OCI-LY7 (cell line): ENCODE measurements at regions not wholly inside any gene's neighbourhood (a gene's known extent, or its start where the extent isn't known, plus 50 kb on each side); places are given as distances from the start of the nearest gene placed in this dataset.

ENCODE experiments used
- BruUV-seq: library from RNA; stranded (reverse); fragments of 400-500 nt; replicated peaks from 2 replicates; lab custom pipeline; 2021; lab: Mats Ljungman, UMichigan
- CTCF ChIA-PET: fragments of 300-600 bp; sonication (Branson Sonifier 250); formaldehyde crosslinking; loops from one replicate; lab custom pipeline; 2022; ENCODE audit warnings: antibody characterized with exemption; ENCODE audit not compliant: unreplicated experiment; lab: Charles Lee
- POLR2A ChIA-PET: fragments of 300-600 bp; sonication (Branson Sonifier 250); formaldehyde crosslinking; loops from one replicate; lab custom pipeline; 2022; ENCODE audit warnings: antibody characterized with exemption; lab: Charles Lee
- DNase-seq: peaks from one replicate; pipeline ENCODE4 v3.0.0-alpha.2; 2015; ENCODE audit warnings: low spot score
- H2AFZ ChIP-seq: fragments of 200-600 bp; sonication (generic), shearing (Covaris generic); 2 replicates; pipeline ENCODE4 v1.6.1; 2014; ENCODE audit warnings: mild to moderate bottlenecking, antibody characterized with exemption, low read length, moderate library complexity
- H3K27ac ChIP-seq: fragments of 200-600 bp; sonication (generic); 2 replicates; pipeline ENCODE4 v1.5.1; 2014; ENCODE audit warnings: mixed run types, low read depth, mild to moderate bottlenecking, moderate library complexity, low read length, inconsistent platforms; ENCODE audit not compliant: poor library complexity, severe bottlenecking
- H3K36me3 ChIP-seq: fragments of 200-600 bp; sonication (generic); 2 replicates; pipeline ENCODE4 v1.6.1; 2014; ENCODE audit warnings: mild to moderate bottlenecking, antibody characterized with exemption, low read length, moderate library complexity, mixed read lengths; ENCODE audit not compliant: insufficient read depth
- H3K4me1 ChIP-seq: fragments of 200-600 bp; sonication (generic); 2 replicates; pipeline ENCODE4 v1.5.1; 2014; ENCODE audit warnings: mild to moderate bottlenecking, low read length; ENCODE audit not compliant: insufficient read depth, poor library complexity, severe bottlenecking
- H3K4me2 ChIP-seq: fragments of 200-600 bp; sonication (generic); 2 replicates; pipeline ENCODE4 v1.6.1; 2014; ENCODE audit warnings: mild to moderate bottlenecking, low read length
- H3K4me3 ChIP-seq: fragments of 200-600 bp; sonication (generic); 2 replicates; pipeline ENCODE4 v1.5.1; 2014; ENCODE audit warnings: mild to moderate bottlenecking, low read depth, low read length; ENCODE audit not compliant: poor library complexity, severe bottlenecking
- H3K79me2 ChIP-seq: fragments of 200-600 bp; sonication (generic); 2 replicates; pipeline ENCODE4 v1.6.1; 2016; ENCODE audit warnings: low read depth, mild to moderate bottlenecking, low read length, moderate library complexity, mixed read lengths; ENCODE audit not compliant: insufficient read depth
- H3K9me2 ChIP-seq: fragments of 200-600 bp; sonication (generic); 2 replicates; pipeline ENCODE4 v1.6.1; 2016; ENCODE audit warnings: mild to moderate bottlenecking, low read length, mixed read lengths; ENCODE audit not compliant: insufficient read depth
- H3K9me3 ChIP-seq: fragments of 200-600 bp; sonication (generic); 2 replicates; pipeline ENCODE4 v1.6.1; 2014; ENCODE audit warnings: mild to moderate bottlenecking, mixed run types, low read length, mixed read lengths
- H4K20me1 ChIP-seq: fragments of 200-600 bp; sonication (generic); 2 replicates; pipeline ENCODE4 v1.6.1; 2014; ENCODE audit warnings: mild to moderate bottlenecking, antibody characterized with exemption, low read length, moderate library complexity, mixed read lengths; ENCODE audit not compliant: insufficient read depth
- EZH2phosphoT487 ChIP-seq: fragments of 200-600 bp; sonication (generic); IDR thresholded peaks from 2 replicates; pipeline ENCODE4 v1.6.1; 2018; ENCODE audit warnings: low read depth, borderline replicate concordance, mild to moderate bottlenecking, mixed run types, antibody characterized with exemption, low read length, moderate library complexity, mixed read lengths
- intact Hi-C: fragments of 100-400 bp; cut with micrococcal nuclease; formaldehyde crosslinking; loops from one replicate; pipeline ENCODE4 v1.10.0; 2022; ENCODE audit not compliant: unreplicated experiment
- TF ChIP-seq, protein P1 (sequence below): fragments of 200-600 bp; sonication (generic); conservative IDR thresholded peaks from 2 replicates; pipeline ENCODE4 v1.5.1; 2014; ENCODE audit warnings: mild to moderate bottlenecking, antibody characterized with exemption, low read length, moderate library complexity, mixed read lengths

DNA sequence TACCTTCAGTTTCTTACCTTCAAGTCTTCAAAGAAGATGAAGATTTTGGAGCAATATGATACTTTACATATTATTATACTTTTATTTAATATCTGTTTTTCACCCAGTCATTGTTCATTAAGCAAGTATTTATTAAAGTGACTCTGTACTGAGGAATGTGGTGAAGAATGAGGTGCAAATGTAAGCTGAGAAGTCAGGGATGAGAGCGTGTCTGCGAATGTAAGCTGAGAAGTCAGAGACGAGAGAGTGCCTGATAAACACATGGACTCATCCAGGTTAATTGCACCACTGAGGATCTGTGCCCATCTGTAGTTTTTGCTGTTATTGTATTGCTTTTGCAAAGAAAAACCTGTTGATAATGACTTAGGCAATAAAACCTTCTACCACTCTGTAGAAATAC lies 211.9 kb upstream of the FAR2 start:
- ChIA-PET CTCF (no interaction called here), POLR2A (no interaction called here)
- no peak overlapping the region for H3K4me2 ChIP-seq
- H4K20me1 ChIP-seq = no peaks in the 10 kb centered on the region
- no peaks in the 10 kb centered on the region for H3K9me3 ChIP-seq
- no peak overlapping the region for H2AFZ ChIP-seq
- no peak for TF ChIP-seq EZH2phosphoT487
- no peak for DNase-seq
- H3K4me3 ChIP-seq = no peak overlapping the region
- H3K27ac ChIP-seq = no peak overlapping the region
- intact Hi-C loops = no loop called here
- H3K36me3 ChIP-seq = no peaks in the 10 kb centered on the region
- no peaks in the 10 kb centered on the region for H3K79me2 ChIP-seq
- BruUV-seq = no TSS peak
- no peaks in the 10 kb centered on the region for H3K9me2 ChIP-seq
- H3K4me1 ChIP-seq = no peaks in the 10 kb centered on the region

DNA sequence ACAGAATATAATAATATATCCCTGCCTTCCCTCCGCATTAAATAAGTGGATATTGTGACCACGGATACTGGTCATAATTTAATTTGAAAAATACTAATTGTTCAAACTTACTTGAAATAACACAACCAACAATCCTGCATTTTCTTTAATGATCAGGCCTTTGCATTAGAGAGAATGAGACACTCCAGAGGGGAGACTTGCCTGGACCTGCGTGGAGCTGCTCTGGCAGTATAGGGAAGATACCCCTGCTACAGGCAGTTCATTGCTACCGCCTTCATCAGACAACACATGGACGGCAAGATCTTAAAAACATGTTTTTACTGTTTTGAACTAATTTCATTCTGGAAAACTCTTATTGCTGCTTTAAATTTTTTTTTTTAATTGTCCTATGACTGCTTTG lies 211.0 kb upstream of the FAR2 start:
- no peak overlapping the region for H3K4me2 ChIP-seq
- H3K4me1 ChIP-seq = no peaks in the 10 kb centered on the region
- H3K9me2 ChIP-seq = no peaks in the 10 kb centered on the region
- no peaks in the 10 kb centered on the region for H3K36me3 ChIP-seq
- no peak overlapping the region for H3K27ac ChIP-seq
- no TSS peak for BruUV-seq
- intact Hi-C loops = no loop called here
- no peaks in the 10 kb centered on the region for H3K9me3 ChIP-seq
- H3K4me3 ChIP-seq = no peak overlapping the region
- TF ChIP-seq EZH2phosphoT487 = no peak
- TF ChIP-seq, protein P1, sequence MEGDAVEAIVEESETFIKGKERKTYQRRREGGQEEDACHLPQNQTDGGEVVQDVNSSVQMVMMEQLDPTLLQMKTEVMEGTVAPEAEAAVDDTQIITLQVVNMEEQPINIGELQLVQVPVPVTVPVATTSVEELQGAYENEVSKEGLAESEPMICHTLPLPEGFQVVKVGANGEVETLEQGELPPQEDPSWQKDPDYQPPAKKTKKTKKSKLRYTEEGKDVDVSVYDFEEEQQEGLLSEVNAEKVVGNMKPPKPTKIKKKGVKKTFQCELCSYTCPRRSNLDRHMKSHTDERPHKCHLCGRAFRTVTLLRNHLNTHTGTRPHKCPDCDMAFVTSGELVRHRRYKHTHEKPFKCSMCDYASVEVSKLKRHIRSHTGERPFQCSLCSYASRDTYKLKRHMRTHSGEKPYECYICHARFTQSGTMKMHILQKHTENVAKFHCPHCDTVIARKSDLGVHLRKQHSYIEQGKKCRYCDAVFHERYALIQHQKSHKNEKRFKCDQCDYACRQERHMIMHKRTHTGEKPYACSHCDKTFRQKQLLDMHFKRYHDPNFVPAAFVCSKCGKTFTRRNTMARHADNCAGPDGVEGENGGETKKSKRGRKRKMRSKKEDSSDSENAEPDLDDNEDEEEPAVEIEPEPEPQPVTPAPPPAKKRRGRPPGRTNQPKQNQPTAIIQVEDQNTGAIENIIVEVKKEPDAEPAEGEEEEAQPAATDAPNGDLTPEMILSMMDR = no peak
- H2AFZ ChIP-seq = no peak overlapping the region
- ChIA-PET POLR2A (no interaction called here), CTCF (no interaction called here)
- DNase-seq = no peak
- no peaks in the 10 kb centered on the region for H3K79me2 ChIP-seq
- H4K20me1 ChIP-seq = no peaks in the 10 kb centered on the region

GRCh38 chr12:28938581-28939235 lies 210.4 kb upstream of the FAR2 start:
- intact Hi-C loops = no loop called here
- no peak overlapping the region for H3K4me3 ChIP-seq
- H2AFZ ChIP-seq = no peak overlapping the region
- no peaks in the 10 kb centered on the region for H3K4me1 ChIP-seq
- no peak for DNase-seq
- no peaks in the 10 kb centered on the region for H4K20me1 ChIP-seq
- H3K36me3 ChIP-seq = no peaks in the 10 kb centered on the region
- ChIA-PET CTCF (no interaction called here), POLR2A (no interaction called here)
- H3K4me2 ChIP-seq = no peak overlapping the region
- no TSS peak for BruUV-seq
- H3K79me2 ChIP-seq = no peaks in the 10 kb centered on the region
- H3K9me2 ChIP-seq = no peaks in the 10 kb centered on the region
- no peak overlapping the region for H3K27ac ChIP-seq
- TF ChIP-seq, protein P1 = no peak
- TF ChIP-seq EZH2phosphoT487 = no peak
- H3K9me3 ChIP-seq = no peaks in the 10 kb centered on the region
